ENCODE measurements at regions not wholly inside any gene's neighbourhood (a gene's known extent, or its start where the extent isn't known, plus 50 kb on each side); places are given as distances from the start of the nearest gene placed in this dataset.

- TF ChIP-seq, protein P1, sequence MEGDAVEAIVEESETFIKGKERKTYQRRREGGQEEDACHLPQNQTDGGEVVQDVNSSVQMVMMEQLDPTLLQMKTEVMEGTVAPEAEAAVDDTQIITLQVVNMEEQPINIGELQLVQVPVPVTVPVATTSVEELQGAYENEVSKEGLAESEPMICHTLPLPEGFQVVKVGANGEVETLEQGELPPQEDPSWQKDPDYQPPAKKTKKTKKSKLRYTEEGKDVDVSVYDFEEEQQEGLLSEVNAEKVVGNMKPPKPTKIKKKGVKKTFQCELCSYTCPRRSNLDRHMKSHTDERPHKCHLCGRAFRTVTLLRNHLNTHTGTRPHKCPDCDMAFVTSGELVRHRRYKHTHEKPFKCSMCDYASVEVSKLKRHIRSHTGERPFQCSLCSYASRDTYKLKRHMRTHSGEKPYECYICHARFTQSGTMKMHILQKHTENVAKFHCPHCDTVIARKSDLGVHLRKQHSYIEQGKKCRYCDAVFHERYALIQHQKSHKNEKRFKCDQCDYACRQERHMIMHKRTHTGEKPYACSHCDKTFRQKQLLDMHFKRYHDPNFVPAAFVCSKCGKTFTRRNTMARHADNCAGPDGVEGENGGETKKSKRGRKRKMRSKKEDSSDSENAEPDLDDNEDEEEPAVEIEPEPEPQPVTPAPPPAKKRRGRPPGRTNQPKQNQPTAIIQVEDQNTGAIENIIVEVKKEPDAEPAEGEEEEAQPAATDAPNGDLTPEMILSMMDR (IDR thresholded peaks at IDR 0.05): no peak
- TF ChIP-seq EP300 (IDR thresholded peaks at IDR 0.05): no peak
Measured at GRCh38 chr2:216574586-216574985, 58.6 kb upstream of the IGFBP2 start.
